ENCODE measurements at regions not wholly inside any gene's neighbourhood (a gene's known extent, or its start where the extent isn't known, plus 50 kb on each side); places are given as distances from the start of the nearest gene placed in this dataset.

GRCh38 chr1:18541046-18541795, 60.5 kb downstream of the KLHDC7A start:
- TF ChIP-seq CTCF (conservative IDR thresholded peaks at IDR 0.05; ENCODE audit: low read depth, low read length): no peak
- no peak for DNase-seq (ENCODE audit: low read depth)
- H3K4me3 ChIP-seq (ENCODE audit: low read depth, low read length): no peak overlapping the region

- TF ChIP-seq CTCF (conservative IDR thresholded peaks at IDR 0.05; ENCODE audit: low read depth, low read length): no peak
- no peak for DNase-seq (ENCODE audit: low read depth)
- H3K4me3 ChIP-seq (ENCODE audit: low read depth, low read length): no peak overlapping the region
Measured at GRCh38 chr1:18542351-18542750, 61.6 kb downstream of the KLHDC7A start.

- no peak for TF ChIP-seq CTCF (conservative IDR thresholded peaks at IDR 0.05; ENCODE audit: low read depth, low read length)
- no peak overlapping the region for H3K4me3 ChIP-seq (ENCODE audit: low read depth, low read length)
- no peak for DNase-seq (ENCODE audit: low read depth)
Measured at GRCh38 chr1:18546026-18546425, 65.3 kb downstream of the KLHDC7A start.

GRCh38 chr1:18547460-18547859, 66.7 kb downstream of the KLHDC7A start:
- no peak overlapping the region for H3K4me3 ChIP-seq (ENCODE audit: low read depth, low read length)
- no peak for DNase-seq (ENCODE audit: low read depth)
- no peak for TF ChIP-seq CTCF (conservative IDR thresholded peaks at IDR 0.05; ENCODE audit: low read depth, low read length)

GRCh38 chr1:18548643-18549042, 67.9 kb downstream of the KLHDC7A start:
- TF ChIP-seq CTCF (conservative IDR thresholded peaks at IDR 0.05; ENCODE audit: low read depth, low read length): no peak
- no peak for DNase-seq (ENCODE audit: low read depth)

GRCh38 chr1:18549106-18549505, 68.4 kb downstream of the KLHDC7A start:
- DNase-seq (ENCODE audit: low read depth): no peak
- TF ChIP-seq CTCF (conservative IDR thresholded peaks at IDR 0.05; ENCODE audit: low read depth, low read length): no peak
- H3K4me3 ChIP-seq (ENCODE audit: low read depth, low read length): no peak overlapping the region

More at GRCh38 chr1:18548643-18549042, 67.9 kb downstream of the KLHDC7A start:
- H3K4me3 ChIP-seq (ENCODE audit: low read depth, low read length): no peak overlapping the region

GRCh38 chr1:18549906-18550305, 69.2 kb downstream of the KLHDC7A start:
- no peak for TF ChIP-seq CTCF (conservative IDR thresholded peaks at IDR 0.05; ENCODE audit: low read depth, low read length)
- no peak overlapping the region for H3K4me3 ChIP-seq (ENCODE audit: low read depth, low read length)
- DNase-seq (ENCODE audit: low read depth): no peak
